ENCODE measurements at regions not wholly inside any gene's neighbourhood (a gene's known extent, or its start where the extent isn't known, plus 50 kb on each side); places are given as distances from the start of the nearest gene placed in this dataset.

DNA sequence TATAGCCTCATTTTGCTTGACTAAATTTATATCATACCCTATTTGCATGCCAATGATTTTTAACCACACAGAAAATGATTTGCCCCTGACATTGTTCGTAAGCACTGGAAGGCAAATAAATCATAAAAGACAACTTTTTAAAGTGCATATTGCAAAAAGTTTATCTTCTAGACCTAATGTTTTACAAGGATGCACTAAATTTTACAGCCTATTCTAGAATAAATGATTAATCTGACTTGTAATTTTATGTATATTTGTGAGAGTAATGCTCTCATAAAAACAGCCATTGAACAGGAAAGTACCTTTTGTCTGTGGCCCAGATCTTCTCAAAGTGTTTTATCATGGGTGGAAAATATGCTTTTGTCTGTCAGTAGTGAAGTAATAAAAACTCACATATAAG, 546.6 kb downstream of the EPHA3 start:
- no peaks in the 10 kb centered on the region for H3K27me3 ChIP-seq (ENCODE audit: control insufficient read depth, insufficient read depth, low read length, poor library complexity, severe bottlenecking)
- Mint-ChIP-seq H3K27me3 (ENCODE audit: insufficient read depth) (no peaks in the 10 kb centered on the region), H3K4me1 (no peaks in the 10 kb centered on the region), H3K4me3 (no peak overlapping the region), H3K27ac (no peak overlapping the region), H3K36me3 (ENCODE audit: low read depth) (no peaks in the 10 kb centered on the region), H3K9me3 (peaks cover 21% of the 10 kb centered on the region)
- peaks cover 14% of the 10 kb centered on the region for H3K9me3 ChIP-seq (ENCODE audit: control insufficient read depth, low read length)
- no peaks in the 10 kb centered on the region for H3K36me3 ChIP-seq (ENCODE audit: control insufficient read depth, insufficient read depth, low read length)
- TF ChIP-seq, protein P1, sequence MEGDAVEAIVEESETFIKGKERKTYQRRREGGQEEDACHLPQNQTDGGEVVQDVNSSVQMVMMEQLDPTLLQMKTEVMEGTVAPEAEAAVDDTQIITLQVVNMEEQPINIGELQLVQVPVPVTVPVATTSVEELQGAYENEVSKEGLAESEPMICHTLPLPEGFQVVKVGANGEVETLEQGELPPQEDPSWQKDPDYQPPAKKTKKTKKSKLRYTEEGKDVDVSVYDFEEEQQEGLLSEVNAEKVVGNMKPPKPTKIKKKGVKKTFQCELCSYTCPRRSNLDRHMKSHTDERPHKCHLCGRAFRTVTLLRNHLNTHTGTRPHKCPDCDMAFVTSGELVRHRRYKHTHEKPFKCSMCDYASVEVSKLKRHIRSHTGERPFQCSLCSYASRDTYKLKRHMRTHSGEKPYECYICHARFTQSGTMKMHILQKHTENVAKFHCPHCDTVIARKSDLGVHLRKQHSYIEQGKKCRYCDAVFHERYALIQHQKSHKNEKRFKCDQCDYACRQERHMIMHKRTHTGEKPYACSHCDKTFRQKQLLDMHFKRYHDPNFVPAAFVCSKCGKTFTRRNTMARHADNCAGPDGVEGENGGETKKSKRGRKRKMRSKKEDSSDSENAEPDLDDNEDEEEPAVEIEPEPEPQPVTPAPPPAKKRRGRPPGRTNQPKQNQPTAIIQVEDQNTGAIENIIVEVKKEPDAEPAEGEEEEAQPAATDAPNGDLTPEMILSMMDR (conservative IDR thresholded peaks at IDR 0.05), result no peak
- WGBS, 2 experiments (ENCODE audit: insufficient coverage in 1 of 2, insufficient read length in 1 of 2), result 90 to 100% methylated on average over 1 of the region's 1 CpG
- no peak overlapping the region for H3K4me3 ChIP-seq (ENCODE audit: low read length)
- H3K4me1 ChIP-seq (ENCODE audit: control insufficient read depth, insufficient read depth, low read length), result no peaks in the 10 kb centered on the region
- H3K9ac ChIP-seq (ENCODE audit: extremely low read depth, low read length, poor library complexity, severe bottlenecking), result no peak overlapping the region
- no peak for DNase-seq
- no peak overlapping the region for H3K27ac ChIP-seq (ENCODE audit: low read depth, low read length)

DNA sequence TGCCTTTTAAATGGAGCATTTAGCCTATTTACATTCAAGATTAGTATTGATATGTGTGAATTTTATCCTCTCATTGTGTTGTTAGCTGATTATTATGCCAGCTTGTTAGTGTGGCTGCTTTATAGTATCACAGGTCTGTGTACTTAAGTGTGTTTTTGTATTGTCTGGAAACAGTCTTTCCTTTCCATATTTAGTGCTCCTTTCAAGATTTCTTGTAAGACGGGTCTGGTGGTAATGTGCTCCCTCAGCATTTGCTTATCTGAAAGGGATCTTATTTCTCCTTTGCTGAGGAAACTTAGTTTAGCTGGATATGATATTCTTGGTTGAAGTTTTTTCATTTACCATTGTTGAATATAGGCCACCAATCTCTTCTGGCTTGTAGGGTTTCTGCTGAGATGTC, 549.0 kb downstream of the EPHA3 start:
- Mint-ChIP-seq H3K4me3 (no peak overlapping the region), H3K27me3 (ENCODE audit: insufficient read depth) (no peaks in the 10 kb centered on the region), H3K36me3 (ENCODE audit: low read depth) (no peaks in the 10 kb centered on the region), H3K9me3 (peaks cover 21% of the 10 kb centered on the region), H3K27ac (no peak overlapping the region), H3K4me1 (no peaks in the 10 kb centered on the region)
- Histone ChIP-seq H3K9ac (ENCODE audit: extremely low read depth, low read length, poor library complexity, severe bottlenecking) (no peak overlapping the region), H3K4me1 (ENCODE audit: control insufficient read depth, insufficient read depth, low read length) (no peaks in the 10 kb centered on the region), H3K4me3 (ENCODE audit: low read length) (no peak overlapping the region), H3K9me3 (ENCODE audit: control insufficient read depth, low read length) (peaks cover 14% of the 10 kb centered on the region), H3K27me3 (ENCODE audit: control insufficient read depth, insufficient read depth, low read length, poor library complexity, severe bottlenecking) (no peaks in the 10 kb centered on the region), H3K27ac (ENCODE audit: low read depth, low read length) (no peak overlapping the region), H3K36me3 (ENCODE audit: control insufficient read depth, insufficient read depth, low read length) (no peaks in the 10 kb centered on the region)
- no peak for DNase-seq
- TF ChIP-seq, protein P1 (conservative IDR thresholded peaks at IDR 0.05), result no peak
- WGBS, 2 experiments (ENCODE audit: insufficient coverage in 1 of 2, insufficient read length in 1 of 2), result 85 to 100% methylated on average over 1 of the region's 1 CpG

DNA sequence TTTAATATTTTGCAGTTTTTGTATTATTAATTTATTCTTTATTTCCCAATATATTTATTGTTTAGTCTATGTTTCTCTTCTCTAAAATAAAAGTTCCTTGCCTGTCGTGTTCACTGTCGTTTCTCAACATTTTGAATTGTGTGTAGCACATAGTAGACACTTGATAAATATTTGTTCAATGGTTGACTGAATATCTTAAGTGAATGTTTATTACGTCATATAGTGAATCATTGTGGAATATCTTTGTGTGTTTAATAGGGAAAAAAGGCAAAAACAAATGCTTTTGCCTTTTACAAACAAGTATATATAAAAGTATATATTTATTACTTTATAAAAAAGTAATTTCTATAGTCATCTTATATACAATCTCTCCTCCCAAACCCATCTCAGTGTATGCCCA, 572.3 kb downstream of the EPHA3 start:
- no peaks in the 10 kb centered on the region for H3K36me3 Mint-ChIP-seq (ENCODE audit: low read depth)
- no peak overlapping the region for H3K27ac ChIP-seq (ENCODE audit: low read depth, low read length)
- H3K27me3 ChIP-seq (ENCODE audit: control insufficient read depth, insufficient read depth, low read length, poor library complexity, severe bottlenecking), result no peaks in the 10 kb centered on the region
- no peaks in the 10 kb centered on the region for H3K9me3 Mint-ChIP-seq
- H3K4me1 Mint-ChIP-seq, result peaks cover 7% of the 10 kb centered on the region
- H3K9ac ChIP-seq (ENCODE audit: extremely low read depth, low read length, poor library complexity, severe bottlenecking), result no peak overlapping the region
- H3K4me3 ChIP-seq (ENCODE audit: low read length), result no peak overlapping the region
- H3K27ac Mint-ChIP-seq, result no peak overlapping the region
- no peaks in the 10 kb centered on the region for H3K27me3 Mint-ChIP-seq (ENCODE audit: insufficient read depth)
- H3K36me3 ChIP-seq (ENCODE audit: control insufficient read depth, insufficient read depth, low read length), result no peaks in the 10 kb centered on the region
- H3K4me3 Mint-ChIP-seq, result no peak overlapping the region
- WGBS, 2 experiments (ENCODE audit: insufficient coverage in 1 of 2, insufficient read length in 1 of 2), result 91% methylated on average over 3 of the region's 3 CpGs; no CpG with 5 or more reads in 1 of the 2 experiments
- DNase-seq, result no peak
- TF ChIP-seq, protein P1 (conservative IDR thresholded peaks at IDR 0.05), result no peak
- no peaks in the 10 kb centered on the region for H3K4me1 ChIP-seq (ENCODE audit: control insufficient read depth, insufficient read depth, low read length)
- no peaks in the 10 kb centered on the region for H3K9me3 ChIP-seq (ENCODE audit: control insufficient read depth, low read length)
